PC-9 (cell line): ENCODE measurements at regions not wholly inside any gene's neighbourhood (a gene's known extent, or its start where the extent isn't known, plus 50 kb on each side); places are given as distances from the start of the nearest gene placed in this dataset.

Experiments
- EZH2 ChIP-seq: fragments of 200-600 bp; sonication (generic); IDR thresholded peaks from 2 replicates; pipeline ENCODE4 v1.8.0; 2017; ENCODE audit warnings: antibody characterized with exemption, low read depth
- TF ChIP-seq, protein P1 (sequence below): fragments of 200-600 bp; sonication (generic); conservative IDR thresholded peaks from 2 replicates; pipeline ENCODE4 v1.6.1; 2017; ENCODE audit warnings: mixed run types, antibody characterized with exemption, mild to moderate bottlenecking, moderate library complexity

DNA sequence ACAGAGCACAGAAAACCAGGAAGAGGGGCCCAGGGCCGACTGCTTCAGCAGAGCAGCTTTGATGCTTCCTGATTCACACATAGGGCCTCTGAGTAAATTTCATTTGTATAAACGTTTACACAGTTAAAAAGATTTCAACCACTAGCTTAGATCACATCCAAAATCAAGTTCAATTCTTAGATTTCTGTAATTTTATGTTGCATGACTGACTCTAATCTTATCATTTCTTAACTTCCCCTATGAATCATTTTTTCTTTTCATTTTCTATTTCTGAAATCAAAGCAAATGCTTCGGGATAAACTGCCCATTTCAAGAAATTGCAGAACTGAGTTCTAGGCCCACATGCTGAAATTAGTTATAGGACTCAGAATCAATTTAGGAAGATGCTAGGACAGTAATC, 224.7 kb downstream of the INHBA start:
- TF ChIP-seq, protein P1, sequence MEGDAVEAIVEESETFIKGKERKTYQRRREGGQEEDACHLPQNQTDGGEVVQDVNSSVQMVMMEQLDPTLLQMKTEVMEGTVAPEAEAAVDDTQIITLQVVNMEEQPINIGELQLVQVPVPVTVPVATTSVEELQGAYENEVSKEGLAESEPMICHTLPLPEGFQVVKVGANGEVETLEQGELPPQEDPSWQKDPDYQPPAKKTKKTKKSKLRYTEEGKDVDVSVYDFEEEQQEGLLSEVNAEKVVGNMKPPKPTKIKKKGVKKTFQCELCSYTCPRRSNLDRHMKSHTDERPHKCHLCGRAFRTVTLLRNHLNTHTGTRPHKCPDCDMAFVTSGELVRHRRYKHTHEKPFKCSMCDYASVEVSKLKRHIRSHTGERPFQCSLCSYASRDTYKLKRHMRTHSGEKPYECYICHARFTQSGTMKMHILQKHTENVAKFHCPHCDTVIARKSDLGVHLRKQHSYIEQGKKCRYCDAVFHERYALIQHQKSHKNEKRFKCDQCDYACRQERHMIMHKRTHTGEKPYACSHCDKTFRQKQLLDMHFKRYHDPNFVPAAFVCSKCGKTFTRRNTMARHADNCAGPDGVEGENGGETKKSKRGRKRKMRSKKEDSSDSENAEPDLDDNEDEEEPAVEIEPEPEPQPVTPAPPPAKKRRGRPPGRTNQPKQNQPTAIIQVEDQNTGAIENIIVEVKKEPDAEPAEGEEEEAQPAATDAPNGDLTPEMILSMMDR: no peak
- no peak for TF ChIP-seq EZH2
